PC-3 (cell line): ENCODE measurements at regions not wholly inside any gene's neighbourhood (a gene's known extent, or its start where the extent isn't known, plus 50 kb on each side); places are given as distances from the start of the nearest gene placed in this dataset.

Experiments used
- EZH2phosphoT487 ChIP-seq: fragments of 300-600 bp; sonication (generic); IDR thresholded peaks from 2 replicates; pipeline ENCODE4 v1.6.1; 2018; ENCODE audit warnings: mild to moderate bottlenecking, antibody characterized with exemption, low read length, borderline replicate concordance
- TF ChIP-seq, protein P1 (sequence below): fragments of 300-600 bp; sonication (generic); conservative IDR thresholded peaks from 2 replicates; pipeline ENCODE4 v1.5.1; 2017; ENCODE audit warnings: antibody characterized with exemption, low read depth, mild to moderate bottlenecking, low read length

DNA sequence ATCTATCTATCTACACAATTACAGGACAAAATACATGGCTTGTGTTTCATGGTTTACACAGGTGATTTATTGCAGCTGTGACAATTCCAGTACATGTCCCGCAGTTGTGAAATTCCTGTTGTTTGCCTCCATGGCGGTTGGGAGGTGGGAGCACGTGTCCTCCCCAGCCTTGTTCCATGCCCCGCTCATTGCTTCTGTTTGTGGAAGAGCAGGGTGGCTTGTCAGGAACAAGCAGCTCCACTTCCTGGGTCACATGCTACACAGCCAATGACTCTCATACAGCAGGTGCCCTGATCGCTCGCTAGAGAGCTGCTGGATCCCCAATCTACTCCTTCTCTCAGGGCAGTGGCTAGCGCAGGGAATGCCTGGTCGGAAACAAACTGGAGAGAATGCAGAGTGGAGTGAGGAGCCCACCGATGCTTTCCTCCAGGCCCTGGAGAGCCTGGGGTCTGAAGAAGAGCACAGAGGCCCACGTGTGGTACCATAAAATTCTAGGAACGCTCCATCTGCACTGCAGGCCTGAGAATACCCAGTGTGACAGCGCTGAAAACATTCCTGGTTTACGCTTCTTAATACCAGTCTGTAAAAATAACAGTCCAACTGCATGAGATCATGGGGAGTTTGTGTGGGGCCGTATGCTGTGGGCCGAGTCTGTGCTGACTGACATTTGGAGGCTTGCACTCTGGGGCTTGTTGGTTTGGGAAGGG, 270.6 kb upstream of the RGMA start:
- TF ChIP-seq, protein P1, sequence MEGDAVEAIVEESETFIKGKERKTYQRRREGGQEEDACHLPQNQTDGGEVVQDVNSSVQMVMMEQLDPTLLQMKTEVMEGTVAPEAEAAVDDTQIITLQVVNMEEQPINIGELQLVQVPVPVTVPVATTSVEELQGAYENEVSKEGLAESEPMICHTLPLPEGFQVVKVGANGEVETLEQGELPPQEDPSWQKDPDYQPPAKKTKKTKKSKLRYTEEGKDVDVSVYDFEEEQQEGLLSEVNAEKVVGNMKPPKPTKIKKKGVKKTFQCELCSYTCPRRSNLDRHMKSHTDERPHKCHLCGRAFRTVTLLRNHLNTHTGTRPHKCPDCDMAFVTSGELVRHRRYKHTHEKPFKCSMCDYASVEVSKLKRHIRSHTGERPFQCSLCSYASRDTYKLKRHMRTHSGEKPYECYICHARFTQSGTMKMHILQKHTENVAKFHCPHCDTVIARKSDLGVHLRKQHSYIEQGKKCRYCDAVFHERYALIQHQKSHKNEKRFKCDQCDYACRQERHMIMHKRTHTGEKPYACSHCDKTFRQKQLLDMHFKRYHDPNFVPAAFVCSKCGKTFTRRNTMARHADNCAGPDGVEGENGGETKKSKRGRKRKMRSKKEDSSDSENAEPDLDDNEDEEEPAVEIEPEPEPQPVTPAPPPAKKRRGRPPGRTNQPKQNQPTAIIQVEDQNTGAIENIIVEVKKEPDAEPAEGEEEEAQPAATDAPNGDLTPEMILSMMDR: no peak
- no peak for TF ChIP-seq EZH2phosphoT487
